B cell (primary cell): ENCODE measurements at regions not wholly inside any gene's neighbourhood (a gene's known extent, or its start where the extent isn't known, plus 50 kb on each side); places are given as distances from the start of the nearest gene placed in this dataset.

ENCODE experiments used
- ATAC-seq: fragments of 200-7000 bp; cut with Tn5 transposase; one replicate; pipeline ENCODE4 v1.10.0; 2021; ENCODE audit warnings: low read depth, mild to moderate bottlenecking, moderate number of reproducible peaks, moderate library complexity
- CTCF ChIA-PET: fragments of 350-600 bp; sonication (Branson Sonifier 250); formaldehyde crosslinking; loops from one replicate; lab custom pipeline; 2021; ENCODE audit warnings: antibody characterized with exemption, inconsistent platforms; lab: Charles Lee
- POLR2A ChIA-PET: fragments of 350-600 bp; sonication (Branson Sonifier 250); formaldehyde crosslinking; loops from one replicate; lab custom pipeline; 2021; ENCODE audit warnings: antibody characterized with exemption; lab: Charles Lee
- DNase-seq: peaks from one replicate; pipeline ENCODE4 v3.0.0; 2013
- H2AFZ ChIP-seq: 2 replicates; pipeline ENCODE4 v1.6.1; 2012; ENCODE audit warnings: mild to moderate bottlenecking, low read depth, low read length; ENCODE audit not compliant: insufficient read depth, poor library complexity, severe bottlenecking
- H3K27ac ChIP-seq, 2 donors: 1 replicate in 1 of 2; 2 replicates in 1 of 2; pipeline ENCODE4 v1.5.1; 2012 to 2013; ENCODE audit warnings: low read length in 2 of 2, mild to moderate bottlenecking in 2 of 2, moderate library complexity in 1 of 2
- H3K27me3 ChIP-seq, 4 experiments: fragments of 200-600 bp in 1 of 4; sonication (generic) in 1 of 4; replicated peaks in 1 of 4; 1 replicate in 2 of 4; 2 replicates in 2 of 4; pipeline versions ENCODE4 v1.6.1 to v1.7.0; 2013 to 2016; ENCODE audit warnings: low read length in 3 of 4, mild to moderate bottlenecking in 2 of 4, mixed read lengths in 1 of 4, moderate library complexity in 1 of 4; ENCODE audit not compliant: insufficient read depth in 4 of 4, control insufficient read depth in 3 of 4; ENCODE audit errors: control extremely low read depth in 1 of 4
- H3K36me3 ChIP-seq, 2 experiments: replicated peaks in 1 of 2; 1 replicate in 1 of 2; 2 replicates in 1 of 2; pipeline versions ENCODE4 v1.6.1 to v1.7.1; 2013; ENCODE audit warnings: low read length in 1 of 2; ENCODE audit not compliant: insufficient read depth in 2 of 2, control insufficient read depth in 1 of 2; ENCODE audit errors: control extremely low read depth in 1 of 2, extremely low read depth in 1 of 2
- H3K4me1 ChIP-seq, 2 donors: fragments of 200-600 bp in 1 of 2; sonication (generic) in 1 of 2; 1 replicate in 1 of 2; 2 replicates in 1 of 2; pipeline versions ENCODE4 v1.5.1 to v1.6.1; 2013 to 2017; ENCODE audit warnings: low read length in 2 of 2; ENCODE audit not compliant: control insufficient read depth in 2 of 2, insufficient read depth in 2 of 2
- H3K4me2 ChIP-seq: replicated peaks from 2 replicates; pipeline ENCODE3; 2012; ENCODE audit warnings: mild to moderate bottlenecking, low read depth, low read length; ENCODE audit not compliant: poor library complexity, severe bottlenecking
- H3K4me3 ChIP-seq, 5 experiments: fragments of 200-600 bp in 1 of 5; sonication (generic) in 1 of 5; 1 replicate in 3 of 5; 2 replicates in 2 of 5; pipeline versions ENCODE4 v1.5.1 to v1.7.0; 2011 to 2016; ENCODE audit warnings: low read length in 4 of 5, mild to moderate bottlenecking in 4 of 5, low read depth in 2 of 5, control low read depth in 1 of 5, moderate library complexity in 1 of 5; ENCODE audit not compliant: insufficient read depth in 1 of 5; ENCODE audit errors: control extremely low read depth in 1 of 5, extremely low read depth in 1 of 5
- H3K79me2 ChIP-seq: fragments of 200-600 bp; sonication (generic); one replicate; pipeline ENCODE4 v1.6.0; 2016; ENCODE audit warnings: low read length; ENCODE audit not compliant: control insufficient read depth, insufficient read depth
- H3K9ac ChIP-seq: fragments of 200-600 bp; sonication (generic); 2 replicates; pipeline ENCODE4 v1.6.1; 2017; ENCODE audit warnings: mild to moderate bottlenecking, low read length, moderate library complexity
- H3K9me3 ChIP-seq, 3 donors: one replicate each; pipeline versions ENCODE4 v1.6.1 to v1.7.1; 2013; ENCODE audit warnings: low read length in 2 of 3; ENCODE audit not compliant: control insufficient read depth in 2 of 3, insufficient read depth in 1 of 3; ENCODE audit errors: control extremely low read depth in 1 of 3
- H4K20me1 ChIP-seq: 2 replicates; pipeline ENCODE4 v1.6.0; 2012; ENCODE audit warnings: mild to moderate bottlenecking, low read length; ENCODE audit not compliant: insufficient read depth, control insufficient read depth, poor library complexity, severe bottlenecking
- H3K27ac Mint-ChIP-seq: one replicate; pipeline ENCODE4 v1.8.0; 2021; ENCODE audit warnings: mixed read lengths
- H3K27me3 Mint-ChIP-seq: one replicate; pipeline ENCODE4 v1.8.0; 2021; ENCODE audit warnings: mixed read lengths
- H3K4me1 Mint-ChIP-seq: one replicate; pipeline ENCODE4 v1.8.0; 2021; ENCODE audit warnings: mixed read lengths
- H3K4me3 Mint-ChIP-seq: one replicate; pipeline ENCODE4 v1.8.0; 2021; ENCODE audit warnings: mixed read lengths
- H3K9me3 Mint-ChIP-seq: one replicate; pipeline ENCODE4 v1.8.0; 2022; ENCODE audit warnings: mixed read lengths; ENCODE audit not compliant: insufficient read depth
- EZH2 ChIP-seq: IDR thresholded peaks from 2 replicates; pipeline ENCODE4 v1.6.1; 2012; ENCODE audit warnings: borderline replicate concordance, low read depth, mild to moderate bottlenecking, moderate library complexity, low read length; ENCODE audit not compliant: insufficient read depth, poor library complexity, severe bottlenecking
- WGBS: methylation state at CpG from one replicate; pipeline ENCODE4 v1.1.5; 2013; ENCODE audit warnings: missing lambda C conversion rate; ENCODE audit not compliant: insufficient coverage; 5-methylcytosine and 5-hydroxymethylcytosine counted together
- intact Hi-C: fragments of 100-400 bp; cut with micrococcal nuclease; formaldehyde crosslinking; loops from one replicate; pipeline ENCODE4 v1.10.0; 2022
- TF ChIP-seq, protein P1 (sequence below): fragments of 200-600 bp; IDR thresholded peaks from one replicate; pipeline ENCODE4 v1.8.0; 2022; ENCODE audit warnings: antibody characterized with exemption, mild to moderate bottlenecking

DNA sequence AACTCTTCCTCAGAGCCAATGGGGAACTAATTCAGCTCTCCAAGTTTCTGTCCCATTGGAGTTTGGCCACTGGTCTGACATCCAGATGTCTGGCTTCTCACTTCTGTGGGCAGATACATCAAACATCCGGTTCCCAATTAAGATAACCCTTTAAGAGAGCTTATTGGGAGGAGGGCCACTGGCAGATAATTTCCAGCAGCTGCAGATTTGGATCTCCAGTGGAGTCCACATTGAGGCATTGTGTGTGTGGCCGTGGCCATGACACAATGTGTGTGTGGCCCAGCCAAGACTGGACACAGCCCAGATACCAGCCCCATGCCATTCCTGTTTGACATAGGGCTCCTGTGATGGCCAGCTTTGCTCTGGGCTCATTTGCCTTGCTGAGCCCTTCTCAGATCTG is 110.5 kb upstream of the MAP1B start:
- no peaks in the 10 kb centered on the region for H4K20me1 ChIP-seq
- H3K27me3 ChIP-seq = no peaks in the 10 kb centered on the region
- H2AFZ ChIP-seq = no peak overlapping the region
- intact Hi-C loops = no loop called here
- no peak overlapping the region for H3K4me3 ChIP-seq
- Mint-ChIP-seq H3K27ac (no peak overlapping the region), H3K4me1 (no peaks in the 10 kb centered on the region), H3K4me3 (no peak overlapping the region), H3K27me3 (peaks cover 12% of the 10 kb centered on the region), H3K9me3 (peaks cover 3% of the 10 kb centered on the region)
- H3K79me2 ChIP-seq = no peaks in the 10 kb centered on the region
- no peak for ATAC-seq
- H3K4me1 ChIP-seq = no peaks in the 10 kb centered on the region
- CTCF ChIA-PET = no interaction called here
- DNase-seq = no peak
- H3K9me3 ChIP-seq = no peaks in the 10 kb centered on the region
- WGBS = 94% methylated on average over 2 of the region's 2 CpGs
- TF ChIP-seq EZH2 = no peak
- TF ChIP-seq, protein P1, sequence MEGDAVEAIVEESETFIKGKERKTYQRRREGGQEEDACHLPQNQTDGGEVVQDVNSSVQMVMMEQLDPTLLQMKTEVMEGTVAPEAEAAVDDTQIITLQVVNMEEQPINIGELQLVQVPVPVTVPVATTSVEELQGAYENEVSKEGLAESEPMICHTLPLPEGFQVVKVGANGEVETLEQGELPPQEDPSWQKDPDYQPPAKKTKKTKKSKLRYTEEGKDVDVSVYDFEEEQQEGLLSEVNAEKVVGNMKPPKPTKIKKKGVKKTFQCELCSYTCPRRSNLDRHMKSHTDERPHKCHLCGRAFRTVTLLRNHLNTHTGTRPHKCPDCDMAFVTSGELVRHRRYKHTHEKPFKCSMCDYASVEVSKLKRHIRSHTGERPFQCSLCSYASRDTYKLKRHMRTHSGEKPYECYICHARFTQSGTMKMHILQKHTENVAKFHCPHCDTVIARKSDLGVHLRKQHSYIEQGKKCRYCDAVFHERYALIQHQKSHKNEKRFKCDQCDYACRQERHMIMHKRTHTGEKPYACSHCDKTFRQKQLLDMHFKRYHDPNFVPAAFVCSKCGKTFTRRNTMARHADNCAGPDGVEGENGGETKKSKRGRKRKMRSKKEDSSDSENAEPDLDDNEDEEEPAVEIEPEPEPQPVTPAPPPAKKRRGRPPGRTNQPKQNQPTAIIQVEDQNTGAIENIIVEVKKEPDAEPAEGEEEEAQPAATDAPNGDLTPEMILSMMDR = no peak
- no peak overlapping the region for H3K27ac ChIP-seq
- POLR2A ChIA-PET = no interaction called here
- H3K36me3 ChIP-seq = no peaks in the 10 kb centered on the region
- no peak overlapping the region for H3K9ac ChIP-seq
- H3K4me2 ChIP-seq = no peak overlapping the region

DNA sequence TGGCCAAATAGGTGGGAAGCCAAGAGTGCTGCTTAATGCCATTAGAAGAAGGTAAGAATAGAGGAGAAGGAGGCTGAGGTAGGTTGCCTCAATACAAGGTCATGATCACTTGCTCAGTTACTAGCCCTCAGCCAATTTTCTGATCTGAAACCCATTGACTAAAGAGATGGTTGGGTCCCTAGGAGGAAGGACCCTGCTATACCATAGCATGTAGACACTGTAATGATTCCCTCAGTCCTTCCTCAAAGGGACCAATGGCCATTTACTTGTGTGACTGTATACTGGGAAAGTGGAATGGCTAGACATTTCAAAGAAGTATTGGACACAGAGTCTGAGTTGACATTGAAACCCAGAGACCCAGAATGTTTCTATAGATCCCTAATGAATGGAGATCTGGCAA is 108.5 kb upstream of the MAP1B start:
- Histone ChIP-seq H2AFZ (no peak overlapping the region), H3K4me3 (no peak overlapping the region), H3K27ac (no peak overlapping the region), H3K79me2 (no peaks in the 10 kb centered on the region), H3K4me2 (no peak overlapping the region), H3K27me3 (peaks cover 0 to 5% (median 2%) of the 10 kb centered on the region in 4 experiments), H3K9ac (no peak overlapping the region), H4K20me1 (no peaks in the 10 kb centered on the region), H3K9me3 (no peaks in the 10 kb centered on the region), H3K4me1 (no peaks in the 10 kb centered on the region), H3K36me3 (no peaks in the 10 kb centered on the region)
- intact Hi-C loops = no loop called here
- no peak overlapping the region for H3K27ac Mint-ChIP-seq
- DNase-seq = no peak
- ATAC-seq = no peak
- H3K9me3 Mint-ChIP-seq = peaks cover 3% of the 10 kb centered on the region
- ChIA-PET POLR2A (no interaction called here), CTCF (no interaction called here)
- TF ChIP-seq, protein P1 = no peak
- TF ChIP-seq EZH2 = no peak
- H3K27me3 Mint-ChIP-seq = peaks cover 17% of the 10 kb centered on the region
- H3K4me3 Mint-ChIP-seq = no peak overlapping the region
- H3K4me1 Mint-ChIP-seq = no peaks in the 10 kb centered on the region
